H9 (cell line): ENCODE measurements at regions not wholly inside any gene's neighbourhood (a gene's known extent, or its start where the extent isn't known, plus 50 kb on each side); places are given as distances from the start of the nearest gene placed in this dataset.

Experiments used
- DNase-seq: peaks from one replicate; pipeline ENCODE4 v3.0.0-alpha.2; 2017
- H2AFZ ChIP-seq: one replicate; pipeline ENCODE4 v1.6.1; 2013; ENCODE audit warnings: mild to moderate bottlenecking, low read length, control low read depth, moderate library complexity
- H2AK5ac ChIP-seq: 2 replicates; pipeline ENCODE4 v1.6.1; 2013; ENCODE audit warnings: low read length, control low read depth, mixed read lengths; ENCODE audit not compliant: insufficient read length
- H2BK120ac ChIP-seq: one replicate; pipeline ENCODE4 v1.6.1; 2013; ENCODE audit warnings: low read depth, mild to moderate bottlenecking, low read length, control low read depth, inconsistent platforms; ENCODE audit not compliant: poor library complexity, severe bottlenecking
- H2BK12ac ChIP-seq: 2 replicates; pipeline ENCODE4 v1.6.1; 2013; ENCODE audit warnings: low read length, control low read depth, mixed read lengths, low read depth; ENCODE audit not compliant: insufficient read length
- H2BK15ac ChIP-seq: 2 replicates; pipeline ENCODE4 v1.6.1; 2013; ENCODE audit warnings: low read depth, low read length, control low read depth
- H2BK20ac ChIP-seq: one replicate; pipeline ENCODE4 v1.6.1; 2013; ENCODE audit warnings: low read depth, mild to moderate bottlenecking, low read length, control low read depth, inconsistent platforms; ENCODE audit not compliant: poor library complexity, severe bottlenecking
- H2BK5ac ChIP-seq: 2 replicates; pipeline ENCODE4 v1.6.1; 2013; ENCODE audit warnings: low read length, control low read depth, mixed read lengths; ENCODE audit not compliant: insufficient read length
- H3K14ac ChIP-seq: 2 replicates; pipeline ENCODE4 v1.6.1; 2013; ENCODE audit warnings: low read length, control low read depth; ENCODE audit not compliant: insufficient read depth
- H3K18ac ChIP-seq: 2 replicates; pipeline ENCODE4 v1.6.1; 2013; ENCODE audit warnings: low read depth, mild to moderate bottlenecking, mixed read lengths, low read length, control low read depth; ENCODE audit not compliant: insufficient read length
- H3K23ac ChIP-seq: 2 replicates; pipeline ENCODE4 v1.6.1; 2013; ENCODE audit warnings: low read length, control low read depth, mixed read lengths, low read depth; ENCODE audit not compliant: insufficient read length
- H3K23me2 ChIP-seq: 2 replicates; pipeline ENCODE4 v1.6.1; 2013; ENCODE audit warnings: low read depth, mild to moderate bottlenecking, mixed read lengths, low read length, control low read depth; ENCODE audit not compliant: insufficient read length, poor library complexity, severe bottlenecking
- H3K27ac ChIP-seq: 2 replicates; pipeline ENCODE4 v1.5.1; 2013; ENCODE audit warnings: low read length, control low read depth, mixed read lengths, low read depth; ENCODE audit not compliant: insufficient read length
- H3K27me3 ChIP-seq: 2 replicates; pipeline ENCODE4 v1.6.1; 2013; ENCODE audit warnings: low read length, control low read depth, inconsistent platforms; ENCODE audit not compliant: insufficient read depth
- H3K4ac ChIP-seq: 2 replicates; pipeline ENCODE4 v1.6.1; 2013; ENCODE audit warnings: low read depth, mild to moderate bottlenecking, control low read depth, inconsistent platforms, low read length, moderate library complexity
- H3K4me1 ChIP-seq: 2 replicates; pipeline ENCODE4 v1.6.1; 2013; ENCODE audit warnings: low read length, control low read depth, inconsistent platforms; ENCODE audit not compliant: insufficient read depth
- H3K4me2 ChIP-seq: 2 replicates; pipeline ENCODE4 v1.6.1; 2013; ENCODE audit warnings: low read length, control low read depth, mixed read lengths; ENCODE audit not compliant: insufficient read length, insufficient read depth
- H3K56ac ChIP-seq: 2 replicates; pipeline ENCODE4 v1.6.1; 2013; ENCODE audit warnings: low read depth, mild to moderate bottlenecking, mixed read lengths, low read length, control low read depth; ENCODE audit not compliant: insufficient read length
- H3K79me1 ChIP-seq: 2 replicates; pipeline ENCODE4 v1.6.1; 2013; ENCODE audit warnings: low read depth, mild to moderate bottlenecking, moderate library complexity, low read length, control low read depth, inconsistent platforms; ENCODE audit not compliant: insufficient read depth, poor library complexity, severe bottlenecking
- H3K79me2 ChIP-seq: 2 replicates; pipeline ENCODE4 v1.6.1; 2013; ENCODE audit warnings: low read length, control low read depth, inconsistent platforms; ENCODE audit not compliant: insufficient read depth
- H3K9ac ChIP-seq: 2 replicates; pipeline ENCODE4 v1.6.1; 2013; ENCODE audit warnings: low read length, control low read depth, mixed read lengths; ENCODE audit not compliant: insufficient read length; ENCODE audit errors: extremely low read depth
- H3K9me3 ChIP-seq: one replicate; pipeline ENCODE4 v1.6.1; 2013; ENCODE audit warnings: low read depth, low read length, inconsistent platforms; ENCODE audit not compliant: control insufficient read depth
- H3T11ph ChIP-seq: one replicate; pipeline ENCODE4 v1.6.1; 2013; ENCODE audit warnings: mild to moderate bottlenecking, low read length, control low read depth, inconsistent platforms
- H4K20me1 ChIP-seq: one replicate; pipeline ENCODE4 v1.6.1; 2013; ENCODE audit not compliant: control insufficient read depth, insufficient read length, insufficient read depth
- H4K5ac ChIP-seq: 2 replicates; pipeline ENCODE4 v1.6.1; 2013; ENCODE audit warnings: low read depth, mild to moderate bottlenecking, mixed read lengths, low read length, control low read depth; ENCODE audit not compliant: insufficient read length
- H4K8ac ChIP-seq: replicated peaks from 2 replicates; pipeline ENCODE4 v1.6.1; 2013; ENCODE audit warnings: low read length, control low read depth, mixed read lengths, low read depth; ENCODE audit not compliant: insufficient read length
- H4K91ac ChIP-seq: 2 replicates; pipeline ENCODE4 v1.6.1; 2013; ENCODE audit warnings: low read depth, mild to moderate bottlenecking, moderate library complexity, mixed read lengths, low read length, control low read depth; ENCODE audit not compliant: insufficient read length
- H3K27ac Mint-ChIP-seq, 3 experiments: 2 replicates in 2 of 3; 3 replicates in 1 of 3; pipeline ENCODE4 v1.8.0; 2020 to 2021; ENCODE audit warnings: mixed read lengths in 3 of 3, mild to moderate bottlenecking in 1 of 3, moderate library complexity in 1 of 3
- H3K27me3 Mint-ChIP-seq: 2 replicates; pipeline ENCODE4 v1.8.0; 2021; ENCODE audit warnings: low read depth, mild to moderate bottlenecking, moderate library complexity, mixed read lengths
- H3K36me3 Mint-ChIP-seq, 3 experiments: 2 replicates in 2 of 3; 3 replicates in 1 of 3; pipeline ENCODE4 v1.8.0; 2020 to 2021; ENCODE audit warnings: low read depth in 3 of 3, mixed read lengths in 3 of 3; ENCODE audit not compliant: insufficient read depth in 1 of 3
- H3K4me1 Mint-ChIP-seq, 2 experiments: 2 replicates each; pipeline ENCODE4 v1.8.0; 2020; ENCODE audit warnings: mixed read lengths in 2 of 2
- H3K4me3 Mint-ChIP-seq, 2 experiments: 2 replicates in 1 of 2; 3 replicates in 1 of 2; pipeline ENCODE4 v1.8.0; 2020 to 2021; ENCODE audit warnings: mild to moderate bottlenecking in 2 of 2, mixed read lengths in 2 of 2, moderate library complexity in 1 of 2
- H3K9me3 Mint-ChIP-seq, 2 experiments: 2 replicates in 1 of 2; 3 replicates in 1 of 2; pipeline ENCODE4 v1.8.0; 2020; ENCODE audit warnings: mild to moderate bottlenecking in 2 of 2, mixed read lengths in 2 of 2, moderate library complexity in 1 of 2
- WGBS: extraction: QIAGEN DNeasy Blood & Tissue Kit; methylation state at CpG from one replicate; pipeline ENCODE4 v1.1.7; 2013; ENCODE audit warnings: missing lambda C conversion rate, low lambda C conversion rate, mixed read lengths; ENCODE audit not compliant: insufficient read length; ENCODE audit errors: extremely low coverage; 5-methylcytosine and 5-hydroxymethylcytosine counted together
- TF ChIP-seq, protein P1 (sequence below): fragments of 200-600 bp; sonication (generic); conservative IDR thresholded peaks from 3 replicates; pipeline ENCODE4 v1.8.0; 2021; ENCODE audit warnings: antibody characterized with exemption, mild to moderate bottlenecking

DNA sequence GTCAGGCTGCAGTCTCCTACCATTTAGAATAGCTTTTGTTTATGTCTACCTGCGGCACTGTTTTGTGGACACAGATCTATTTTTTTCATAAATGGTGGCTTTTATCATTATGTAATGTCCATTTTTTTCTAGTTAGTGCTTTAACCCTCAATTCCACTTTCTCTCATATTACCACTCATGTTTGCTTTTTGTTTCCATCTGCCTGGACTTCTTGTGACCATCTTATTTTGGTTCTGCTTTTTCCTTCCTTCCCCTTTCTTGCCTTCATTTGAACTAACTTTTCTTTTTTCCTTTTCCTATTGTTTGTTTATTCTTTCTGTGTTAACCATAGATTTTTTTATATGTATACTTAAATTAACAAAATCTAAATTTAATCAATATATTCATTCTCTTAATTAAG lies 63.2 kb upstream of the SLC22A11 start:
- Histone ChIP-seq H3K9me3 (no peaks in the 10 kb centered on the region), H4K20me1 (no peaks in the 10 kb centered on the region), H3K56ac (no peak overlapping the region), H2BK15ac (no peak overlapping the region), H2BK120ac (no peak overlapping the region), H2AFZ (no peak overlapping the region), H3K27me3 (no peaks in the 10 kb centered on the region; the same call in 1 of the 2 replicates), H3K4ac (no peak overlapping the region), H3K23ac (no peak overlapping the region), H3K79me1 (no peaks in the 10 kb centered on the region), H3K4me1 (no peaks in the 10 kb centered on the region), H3K18ac (no peak overlapping the region), H2BK5ac (no peak overlapping the region), H3K27ac (no peak overlapping the region), H3K23me2 (no peaks in the 10 kb centered on the region), H3K4me2 (no peak overlapping the region), H2AK5ac (no peak overlapping the region), H3K14ac (no peak overlapping the region), H3K79me2 (no peaks in the 10 kb centered on the region), H3T11ph (no peak overlapping the region), H2BK20ac (no peak overlapping the region), H4K91ac (no peak overlapping the region), H2BK12ac (no peak overlapping the region), H3K9ac (no peak overlapping the region), H4K8ac (no peak overlapping the region), H4K5ac (no peak overlapping the region)
- TF ChIP-seq, protein P1, sequence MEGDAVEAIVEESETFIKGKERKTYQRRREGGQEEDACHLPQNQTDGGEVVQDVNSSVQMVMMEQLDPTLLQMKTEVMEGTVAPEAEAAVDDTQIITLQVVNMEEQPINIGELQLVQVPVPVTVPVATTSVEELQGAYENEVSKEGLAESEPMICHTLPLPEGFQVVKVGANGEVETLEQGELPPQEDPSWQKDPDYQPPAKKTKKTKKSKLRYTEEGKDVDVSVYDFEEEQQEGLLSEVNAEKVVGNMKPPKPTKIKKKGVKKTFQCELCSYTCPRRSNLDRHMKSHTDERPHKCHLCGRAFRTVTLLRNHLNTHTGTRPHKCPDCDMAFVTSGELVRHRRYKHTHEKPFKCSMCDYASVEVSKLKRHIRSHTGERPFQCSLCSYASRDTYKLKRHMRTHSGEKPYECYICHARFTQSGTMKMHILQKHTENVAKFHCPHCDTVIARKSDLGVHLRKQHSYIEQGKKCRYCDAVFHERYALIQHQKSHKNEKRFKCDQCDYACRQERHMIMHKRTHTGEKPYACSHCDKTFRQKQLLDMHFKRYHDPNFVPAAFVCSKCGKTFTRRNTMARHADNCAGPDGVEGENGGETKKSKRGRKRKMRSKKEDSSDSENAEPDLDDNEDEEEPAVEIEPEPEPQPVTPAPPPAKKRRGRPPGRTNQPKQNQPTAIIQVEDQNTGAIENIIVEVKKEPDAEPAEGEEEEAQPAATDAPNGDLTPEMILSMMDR: no peak
- no peak overlapping the region; a peak in 1 of 7 replicates for H3K27ac Mint-ChIP-seq
- DNase-seq: no peak
- peaks cover 0 to 9% of the 10 kb centered on the region in 2 experiments; a peak in 2 of 5 replicates for H3K9me3 Mint-ChIP-seq
- peaks cover 0 to 6% of the 10 kb centered on the region in 2 experiments; a peak in 2 of 4 replicates for H3K4me1 Mint-ChIP-seq
- peaks cover 67% of the 10 kb centered on the region for H3K27me3 Mint-ChIP-seq
- no CpG with 5 or more reads among the region's 1 CpG for WGBS
- H3K4me3 Mint-ChIP-seq: no peak overlapping the region
- H3K36me3 Mint-ChIP-seq: no peaks in the 10 kb centered on the region
